ENCODE measurements at regions not wholly inside any gene's neighbourhood (a gene's known extent, or its start where the extent isn't known, plus 50 kb on each side); places are given as distances from the start of the nearest gene placed in this dataset.

GRCh38 chr18:56119681-56120080 is 518.7 kb downstream of the TXNL1 start:
- Histone ChIP-seq H4K20me1 (replicated peaks in 1 of 2; ENCODE audit: control insufficient read depth in 1 of 2, insufficient read depth in 2 of 2, low read length in 2 of 2) (no peaks in the 10 kb centered on the region), H2BK5ac (ENCODE audit: low read depth, low read length) (no peak overlapping the region), H2AFZ (ENCODE audit: low read length) (no peak overlapping the region), H3K9me3 (ENCODE audit: insufficient read depth in 2 of 2, low read depth in 1 of 2, low read length in 1 of 2) (no peaks in the 10 kb centered on the region), H4K91ac (replicated peaks; ENCODE audit: insufficient read length, low read length) (no peak overlapping the region), H4K5ac (ENCODE audit: insufficient read length, low read depth, low read length) (no peak overlapping the region), H3K4me1 (replicated peaks in 1 of 4; ENCODE audit: control insufficient read depth in 3 of 4, insufficient read depth in 4 of 4, low read length in 3 of 4) (peaks cover 0 to 5% (median 2%) of the 10 kb centered on the region in 4 experiments; a peak in 2 of 7 replicates), H3K27me3 (replicated peaks in 1 of 4; ENCODE audit: control insufficient read depth in 3 of 4, extremely low read depth in 1 of 4, insufficient read depth in 3 of 4, low read length in 3 of 4) (no peaks in the 10 kb centered on the region), H2BK120ac (replicated peaks; ENCODE audit: low read depth, low read length) (no peak overlapping the region), H3K79me1 (ENCODE audit: low read depth, low read length) (no peaks in the 10 kb centered on the region), H3K18ac (ENCODE audit: extremely low read depth, low read length) (no peak overlapping the region), H3K4ac (replicated peaks; ENCODE audit: insufficient read length, low read depth, low read length) (no peak overlapping the region), H3K23me2 (ENCODE audit: low read depth, low read length) (no peaks in the 10 kb centered on the region), H2BK15ac (ENCODE audit: low read length) (no peak overlapping the region), H3K79me2 (ENCODE audit: control insufficient read depth in 1 of 2, insufficient read depth in 2 of 2, low read length in 2 of 2) (no peaks in the 10 kb centered on the region), H2AK5ac (ENCODE audit: low read depth, low read length) (no peak overlapping the region), H2BK12ac (ENCODE audit: low read depth, low read length) (no peak overlapping the region), H3K56ac (replicated peaks; ENCODE audit: insufficient read length, low read depth, low read length) (no peak overlapping the region), H3K27ac (ENCODE audit: low read depth, low read length) (no peak overlapping the region), H4K8ac (ENCODE audit: extremely low read depth, insufficient read depth, low read length) (no peak overlapping the region), H3K4me3 (ENCODE audit: extremely low read depth in 1 of 4, insufficient read depth in 2 of 4, low read depth in 3 of 4, low read length in 4 of 4) (no peak overlapping the region), H3K14ac (ENCODE audit: insufficient read length) (no peak overlapping the region), H3K36me3 (ENCODE audit: control insufficient read depth in 2 of 4, insufficient read depth in 4 of 4, low read length in 3 of 4) (no peaks in the 10 kb centered on the region), H2BK20ac (ENCODE audit: low read length) (no peak overlapping the region), H3K4me2 (ENCODE audit: insufficient read depth in 1 of 2, low read depth in 2 of 2, low read length in 2 of 2) (no peak overlapping the region), H3K23ac (ENCODE audit: insufficient read length) (no peak overlapping the region), H3K9ac (replicated peaks in 1 of 4; ENCODE audit: extremely low read depth in 1 of 4, low read depth in 3 of 4, low read length in 3 of 4) (no peak overlapping the region)
- WGBS, 2 experiments (ENCODE audit: extremely low coverage in 1 of 2, insufficient coverage in 1 of 2, insufficient read length in 1 of 2, insufficient replicate concordance in 2 of 2, low coverage in 1 of 2, low lambda C conversion rate in 2 of 2, missing lambda C conversion rate in 1 of 2) = 98% methylated on average over 4 of the region's 4 CpGs; no CpG with 5 or more reads in 1 of the 2 experiments
- FAIRE-seq (no peak), DNase-seq (ENCODE audit: low read depth in 1 of 2, low spot score in 2 of 2) (no peak)
- no peak for TF ChIP-seq KDM1A (IDR thresholded peaks at IDR 0.05; ENCODE audit: borderline replicate concordance, low read length)
- ChIA-PET POLR2A (ENCODE audit: partially characterized antibody) (no interaction called here), CTCF (ENCODE audit: partially characterized antibody) (no interaction called here)

Measured in H1 (cell line).